Colonic mucosa (tissue), 4 donors: ENCODE measurements at regions not wholly inside any gene's neighbourhood (a gene's known extent, or its start where the extent isn't known, plus 50 kb on each side); places are given as distances from the start of the nearest gene placed in this dataset.

Experiments used
- DNase-seq: peaks from one replicate; pipeline ENCODE4 v3.0.0-alpha.2; 2020
- H3K27ac ChIP-seq: fragments of 200-600 bp; one replicate; pipeline ENCODE4 v1.8.0; 2021
- H3K27me3 ChIP-seq: fragments of 200-600 bp; one replicate; pipeline ENCODE4 v1.8.0; 2021
- H3K36me3 ChIP-seq: fragments of 200-600 bp; one replicate; pipeline ENCODE4 v1.8.0; 2021
- H3K4me1 ChIP-seq: fragments of 200-600 bp; one replicate; pipeline ENCODE4 v1.8.0; 2021; ENCODE audit warnings: mild to moderate bottlenecking
- H3K4me3 ChIP-seq: fragments of 200-600 bp; one replicate; pipeline ENCODE4 v1.8.0; 2021
- H3K9ac ChIP-seq, 2 donors: one replicate each; pipeline ENCODE4 v1.7.0; 2013; ENCODE audit warnings: control low read depth in 2 of 2, low read depth in 2 of 2, low read length in 2 of 2
- H3K9me3 ChIP-seq: fragments of 200-600 bp; one replicate; pipeline ENCODE4 v1.8.0; 2021
- CTCF ChIP-seq: fragments of 200-600 bp; IDR thresholded peaks from one replicate; pipeline ENCODE4 v1.8.0; 2022; ENCODE audit warnings: antibody characterized with exemption, mild to moderate bottlenecking
- intact Hi-C: fragments of 100-400 bp; cut with DNase I; formaldehyde crosslinking; loops from one replicate; pipeline ENCODE4 v1.14.1; 2022
- donor health status: healthy.
- donor health status: DM: no; HTN: no; CAD: no.
- donor health status: DM: no; HTN: no; CAD: no.

GRCh38 chr5:71810023-71810422, 90.9 kb downstream of the CARTPT start:
- H3K27me3 ChIP-seq = no peaks in the 10 kb centered on the region
- intact Hi-C loops = no loop called here

GRCh38 chr5:71810471-71811195, 91.6 kb downstream of the CARTPT start:
- intact Hi-C loops = no loop called here
- no peak overlapping the region for H3K9ac ChIP-seq
- H3K4me3 ChIP-seq = no peak overlapping the region
- no peak for DNase-seq
- H3K27me3 ChIP-seq = no peaks in the 10 kb centered on the region
- no peak overlapping the region for H3K27ac ChIP-seq
- TF ChIP-seq CTCF = no peak
- no peaks in the 10 kb centered on the region for H3K4me1 ChIP-seq
- no peaks in the 10 kb centered on the region for H3K36me3 ChIP-seq
- H3K9me3 ChIP-seq = no peaks in the 10 kb centered on the region

More at GRCh38 chr5:71810023-71810422, 90.9 kb downstream of the CARTPT start:
- Histone ChIP-seq H3K27ac (no peak overlapping the region), H3K9ac (no peak overlapping the region), H3K4me3 (no peak overlapping the region), H3K4me1 (no peaks in the 10 kb centered on the region), H3K9me3 (no peaks in the 10 kb centered on the region), H3K36me3 (no peaks in the 10 kb centered on the region)
- no peak for TF ChIP-seq CTCF
- no peak for DNase-seq

GRCh38 chr5:71811779-71812178, 92.7 kb downstream of the CARTPT start:
- H3K27me3 ChIP-seq = no peaks in the 10 kb centered on the region
- TF ChIP-seq CTCF = no peak

GRCh38 chr5:71816307-71816706, 97.2 kb downstream of the CARTPT start:
- Histone ChIP-seq H3K4me1 (no peaks in the 10 kb centered on the region), H3K9me3 (no peaks in the 10 kb centered on the region), H3K36me3 (no peaks in the 10 kb centered on the region), H3K27ac (no peak overlapping the region), H3K9ac (no peak overlapping the region), H3K27me3 (no peaks in the 10 kb centered on the region), H3K4me3 (no peak overlapping the region)
- DNase-seq = no peak
- no peak for TF ChIP-seq CTCF
- intact Hi-C loops = no loop called here

More at GRCh38 chr5:71811779-71812178, 92.7 kb downstream of the CARTPT start:
- H3K27ac ChIP-seq = no peak overlapping the region
- no peak overlapping the region for H3K9ac ChIP-seq
- H3K4me3 ChIP-seq = no peak overlapping the region
- DNase-seq = no peak
- H3K4me1 ChIP-seq = no peaks in the 10 kb centered on the region
- no peaks in the 10 kb centered on the region for H3K36me3 ChIP-seq
- no peaks in the 10 kb centered on the region for H3K9me3 ChIP-seq
- intact Hi-C loops = no loop called here

- no peak for TF ChIP-seq CTCF
- no peaks in the 10 kb centered on the region for H3K4me1 ChIP-seq
- intact Hi-C loops = no loop called here
- DNase-seq = no peak
- H3K9me3 ChIP-seq = no peaks in the 10 kb centered on the region
- no peak overlapping the region for H3K9ac ChIP-seq
- no peak overlapping the region for H3K4me3 ChIP-seq
- H3K27ac ChIP-seq = no peak overlapping the region
- H3K36me3 ChIP-seq = no peaks in the 10 kb centered on the region
- H3K27me3 ChIP-seq = no peaks in the 10 kb centered on the region
Observed at GRCh38 chr5:71817891-71818290, 98.8 kb downstream of the CARTPT start.
